Activated T-cell treated with anti-CD3 and anti-CD28 coated beads, Interleukin-2, amount 50 U/mL, for 24 hours (primary cell): ENCODE measurements at regions not wholly inside any gene's neighbourhood (a gene's known extent, or its start where the extent isn't known, plus 50 kb on each side); places are given as distances from the start of the nearest gene placed in this dataset.

Experiments
- DNase-seq: peaks from one replicate; pipeline ENCODE4 v3.0.0-alpha.2; 2020
- H3K27ac Mint-ChIP-seq: 2 replicates; pipeline ENCODE4 v1.8.0; 2020; ENCODE audit warnings: mild to moderate bottlenecking, mixed read lengths
- H3K27me3 Mint-ChIP-seq: 2 replicates; pipeline ENCODE4 v1.8.0; 2020; ENCODE audit warnings: mixed read lengths
- H3K36me3 Mint-ChIP-seq: 2 replicates; pipeline ENCODE4 v1.8.0; 2020; ENCODE audit warnings: low read depth, mixed read lengths
- H3K4me1 Mint-ChIP-seq: 2 replicates; pipeline ENCODE4 v1.8.0; 2020; ENCODE audit warnings: low read depth, mixed read lengths
- H3K4me3 Mint-ChIP-seq: 2 replicates; pipeline ENCODE4 v1.8.0; 2020; ENCODE audit warnings: mild to moderate bottlenecking, moderate library complexity, mixed read lengths
- H3K9me3 Mint-ChIP-seq: 2 replicates; pipeline ENCODE4 v1.8.0; 2020; ENCODE audit warnings: mixed read lengths

DNA sequence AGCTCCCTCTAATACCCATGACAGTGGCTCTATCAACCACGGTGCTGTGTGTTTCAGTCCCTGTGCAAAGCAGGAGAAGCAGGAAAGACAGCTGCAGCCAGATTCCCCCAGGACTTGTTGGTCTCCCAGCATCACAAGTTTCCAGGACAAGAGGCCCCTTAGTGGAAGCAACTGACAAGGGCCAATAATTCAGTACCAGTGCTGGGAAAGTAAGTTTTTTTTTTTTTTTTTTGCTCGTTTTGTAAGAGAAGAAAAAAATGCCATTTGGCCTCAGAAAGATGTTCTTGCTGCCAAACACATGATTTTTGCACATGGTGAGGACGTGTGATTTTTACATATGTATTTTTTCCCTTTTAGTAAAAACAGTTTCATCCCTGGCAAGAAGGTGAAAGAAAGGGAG is 284.2 kb upstream of the ZMIZ1 start:
- Mint-ChIP-seq H3K36me3 (no peaks in the 10 kb centered on the region), H3K27me3 (peaks cover 8% of the 10 kb centered on the region), H3K4me3 (no peak overlapping the region), H3K9me3 (no peaks in the 10 kb centered on the region), H3K27ac (no peak overlapping the region), H3K4me1 (no peaks in the 10 kb centered on the region)
- no peak for DNase-seq

DNA sequence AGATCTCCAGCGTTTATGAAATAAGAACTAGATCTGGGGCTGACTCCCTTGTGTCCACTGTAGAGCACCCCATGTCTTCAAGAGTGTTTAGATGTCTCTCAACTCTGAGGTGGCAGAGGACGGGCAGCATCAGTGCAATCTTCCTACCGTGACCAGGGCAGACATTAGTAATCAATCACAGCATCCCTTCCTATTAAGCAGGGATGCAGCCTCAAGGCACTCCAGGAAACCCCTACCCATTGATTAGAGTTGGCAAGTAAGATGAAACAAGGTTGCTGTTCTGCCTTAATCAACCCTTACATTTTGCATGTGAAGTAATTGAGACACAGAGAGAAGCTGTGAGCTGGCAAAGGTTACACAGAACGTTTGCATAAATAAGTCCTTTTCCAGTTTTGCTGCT is 283.7 kb upstream of the ZMIZ1 start:
- Mint-ChIP-seq H3K27ac (no peak overlapping the region), H3K36me3 (no peaks in the 10 kb centered on the region), H3K4me1 (no peaks in the 10 kb centered on the region), H3K27me3 (peaks cover 10% of the 10 kb centered on the region), H3K9me3 (no peaks in the 10 kb centered on the region), H3K4me3 (no peak overlapping the region)
- no peak for DNase-seq

DNA sequence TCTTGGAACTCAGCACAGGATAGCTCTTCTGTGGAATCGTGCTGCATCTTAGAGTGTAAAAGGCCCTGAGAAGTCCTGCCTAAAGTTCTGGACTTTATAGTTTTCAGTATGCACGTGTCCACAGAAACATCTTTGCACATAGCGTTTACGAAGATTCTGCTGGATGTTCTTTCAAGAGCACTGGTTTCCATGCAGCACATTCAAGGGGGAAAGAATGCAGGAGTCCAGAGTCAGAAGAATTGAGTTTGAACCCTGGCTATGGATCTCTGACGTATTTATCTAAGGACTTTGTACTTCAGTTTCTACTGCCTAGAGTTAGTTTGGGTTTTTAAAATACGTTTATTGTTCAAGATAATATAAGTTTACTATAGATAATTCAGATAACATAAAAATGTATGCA is 282.8 kb upstream of the ZMIZ1 start:
- Mint-ChIP-seq H3K36me3 (no peaks in the 10 kb centered on the region), H3K27ac (no peak overlapping the region), H3K27me3 (peaks cover 12% of the 10 kb centered on the region), H3K4me1 (no peaks in the 10 kb centered on the region), H3K4me3 (no peak overlapping the region), H3K9me3 (no peaks in the 10 kb centered on the region)
- no peak for DNase-seq

DNA sequence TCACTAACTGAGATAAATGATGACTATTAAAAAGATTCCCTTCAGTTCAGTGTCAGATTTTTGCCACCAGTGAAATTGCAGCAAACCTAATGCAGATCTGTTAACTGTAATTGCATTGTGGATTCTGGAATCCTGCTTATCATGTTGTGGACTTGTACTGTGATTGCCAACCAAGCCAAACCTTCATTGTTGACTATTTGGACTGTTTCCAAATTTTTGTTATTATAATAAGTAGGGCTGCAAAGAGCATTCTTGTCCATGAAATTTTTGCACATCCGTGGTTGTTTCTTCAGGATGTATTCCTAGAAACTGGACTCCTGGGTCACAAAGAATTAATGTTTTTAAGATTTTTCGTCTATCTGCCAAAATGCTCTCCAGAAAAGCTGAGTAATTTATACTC is 281.6 kb upstream of the ZMIZ1 start:
- H3K27me3 Mint-ChIP-seq, result peaks cover 16% of the 10 kb centered on the region
- no peaks in the 10 kb centered on the region for H3K36me3 Mint-ChIP-seq
- DNase-seq, result no peak
- no peaks in the 10 kb centered on the region for H3K9me3 Mint-ChIP-seq
- no peaks in the 10 kb centered on the region for H3K4me1 Mint-ChIP-seq
- no peak overlapping the region for H3K4me3 Mint-ChIP-seq
- no peak overlapping the region for H3K27ac Mint-ChIP-seq

DNA sequence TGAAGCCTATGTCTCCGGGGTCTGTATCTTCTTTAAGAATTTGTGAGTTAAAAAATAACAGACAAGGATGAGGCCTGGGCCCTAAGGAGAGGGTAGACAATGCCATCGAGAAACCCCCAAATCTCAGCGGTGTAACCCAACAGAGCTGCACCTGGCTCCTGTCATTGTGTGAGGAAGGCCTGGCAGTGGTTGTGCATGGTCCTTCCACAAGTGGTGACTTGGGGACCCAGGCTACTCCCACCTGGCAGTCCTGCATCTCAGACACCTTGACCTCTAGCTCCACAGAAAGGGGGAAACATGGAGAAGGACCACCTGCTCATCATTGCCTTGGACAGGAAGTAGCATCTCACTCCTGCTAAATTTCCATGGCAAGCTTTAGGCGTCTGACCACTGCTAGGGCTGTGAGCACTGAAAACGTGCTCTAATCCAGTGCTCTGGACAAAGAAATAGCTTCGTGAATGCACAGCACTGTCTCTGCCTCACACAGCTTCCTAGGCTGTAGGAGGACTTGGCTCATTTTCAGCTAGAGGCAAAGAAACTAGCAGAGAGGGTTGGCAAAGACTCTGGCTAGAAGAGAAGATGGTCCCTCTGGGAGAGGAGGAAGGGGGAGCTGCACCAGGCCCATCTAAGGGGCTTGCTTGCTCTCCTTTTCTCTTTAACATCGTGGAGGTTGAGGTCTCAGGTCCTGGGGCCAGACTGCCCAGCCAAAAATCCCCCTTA is 273.9 kb upstream of the ZMIZ1 start:
- H3K27me3 Mint-ChIP-seq, result peaks cover 10% of the 10 kb centered on the region
- DNase-seq, result no peak
- H3K36me3 Mint-ChIP-seq, result no peaks in the 10 kb centered on the region
- no peak overlapping the region for H3K4me3 Mint-ChIP-seq
- no peak overlapping the region for H3K27ac Mint-ChIP-seq
- H3K4me1 Mint-ChIP-seq, result no peaks in the 10 kb centered on the region
- H3K9me3 Mint-ChIP-seq, result no peaks in the 10 kb centered on the region

DNA sequence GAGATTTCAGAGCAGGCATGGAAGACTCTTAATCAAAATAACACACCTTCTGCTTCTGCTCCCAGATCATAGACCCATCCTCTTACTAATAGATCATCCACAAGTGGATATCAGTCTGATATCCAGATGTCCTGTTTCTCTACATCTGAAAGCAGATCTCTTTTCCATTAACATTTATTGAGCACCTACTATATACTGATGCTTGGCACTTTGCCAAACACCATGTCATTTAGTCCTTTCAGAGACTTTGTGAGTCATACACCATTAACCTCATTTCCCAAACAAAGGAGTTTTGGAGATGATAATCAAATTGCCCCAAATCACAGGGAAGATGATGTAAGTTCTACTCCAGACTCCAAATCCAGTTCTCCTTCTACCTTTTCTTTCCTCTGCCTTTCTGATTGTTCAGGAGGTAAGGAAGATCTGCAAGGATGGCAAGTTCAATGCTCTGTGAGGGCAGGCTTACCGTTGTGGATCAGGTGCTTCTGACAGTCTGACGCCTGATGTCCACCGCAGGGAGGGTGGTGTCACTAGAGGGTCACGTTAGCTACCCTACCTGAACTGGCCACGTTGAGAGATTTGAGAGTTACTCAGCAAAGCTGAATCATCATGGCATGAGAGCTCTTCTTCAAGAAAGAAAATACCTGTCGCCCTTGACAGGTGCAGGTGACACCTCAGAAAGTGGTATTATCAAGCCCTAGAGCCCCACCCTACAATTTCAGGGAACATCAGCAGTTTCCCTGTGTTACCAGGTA is 269.6 kb upstream of the ZMIZ1 start:
- Mint-ChIP-seq H3K27ac (no peak overlapping the region), H3K4me3 (no peak overlapping the region), H3K9me3 (no peaks in the 10 kb centered on the region), H3K4me1 (no peaks in the 10 kb centered on the region), H3K27me3 (peaks cover 5% of the 10 kb centered on the region), H3K36me3 (no peaks in the 10 kb centered on the region)
- no peak for DNase-seq

DNA sequence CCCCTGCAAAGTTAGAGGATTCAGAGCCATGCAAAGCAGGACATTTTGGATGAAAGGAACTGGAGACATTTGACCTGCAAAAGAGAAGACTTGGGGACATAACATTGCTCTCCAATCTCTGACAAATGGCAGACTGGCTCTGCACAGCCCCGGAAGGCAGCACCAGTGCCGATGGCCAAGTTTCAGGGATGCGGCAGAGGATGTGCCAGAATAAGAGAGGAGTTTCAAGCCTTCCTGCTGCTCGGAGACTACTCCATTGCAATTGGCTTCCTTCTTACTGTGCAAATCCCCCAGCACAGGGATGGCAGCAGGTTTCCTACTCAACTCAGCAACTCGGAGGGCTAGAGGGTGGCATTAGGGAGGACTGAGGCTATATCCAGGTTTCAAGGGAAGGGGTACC is 268.8 kb upstream of the ZMIZ1 start:
- H3K9me3 Mint-ChIP-seq, result no peaks in the 10 kb centered on the region
- H3K27me3 Mint-ChIP-seq, result peaks cover 5% of the 10 kb centered on the region
- no peak overlapping the region for H3K27ac Mint-ChIP-seq
- no peaks in the 10 kb centered on the region for H3K4me1 Mint-ChIP-seq
- H3K4me3 Mint-ChIP-seq, result no peak overlapping the region
- no peak for DNase-seq
- H3K36me3 Mint-ChIP-seq, result no peaks in the 10 kb centered on the region

DNA sequence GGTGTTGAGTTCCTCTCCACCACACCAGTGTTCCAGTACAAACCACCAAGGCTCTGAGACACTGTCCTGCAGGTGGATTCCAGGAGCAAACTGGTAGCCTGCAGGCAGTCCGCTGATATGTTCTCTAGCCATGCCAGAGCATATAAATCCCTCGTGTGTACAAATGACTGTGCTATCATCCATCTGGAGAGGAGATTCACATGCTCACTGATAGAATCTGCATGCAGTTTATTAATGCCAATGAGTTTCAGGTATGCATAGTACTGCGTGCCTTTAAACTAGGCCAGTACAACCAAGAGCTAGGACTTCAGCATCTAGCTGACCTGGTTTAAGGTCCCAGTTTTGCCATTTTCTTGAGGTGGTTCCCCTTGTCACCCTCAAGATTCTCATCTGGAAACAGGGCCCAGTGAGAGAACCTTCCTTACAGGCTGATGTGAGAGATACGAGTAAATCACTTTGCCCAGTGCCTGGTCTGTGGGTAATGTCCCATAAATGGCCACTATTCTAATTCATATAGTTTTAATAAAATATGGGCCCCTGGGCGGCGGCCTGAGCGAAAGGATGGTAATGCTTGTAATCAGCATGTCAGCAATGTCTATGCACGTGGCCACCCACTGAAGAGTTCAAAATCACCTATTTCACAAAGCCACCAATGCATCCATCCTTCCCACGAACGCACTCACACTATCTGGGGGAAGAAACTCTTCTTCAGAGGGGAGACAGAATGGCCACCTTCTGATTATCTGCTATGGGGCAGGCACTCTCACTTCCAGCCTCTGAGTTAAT is 268.0 kb upstream of the ZMIZ1 start:
- no peak for DNase-seq
- Mint-ChIP-seq H3K27ac (no peak overlapping the region), H3K4me1 (no peaks in the 10 kb centered on the region), H3K9me3 (no peaks in the 10 kb centered on the region), H3K4me3 (no peak overlapping the region), H3K36me3 (no peaks in the 10 kb centered on the region), H3K27me3 (peaks cover 5% of the 10 kb centered on the region)

DNA sequence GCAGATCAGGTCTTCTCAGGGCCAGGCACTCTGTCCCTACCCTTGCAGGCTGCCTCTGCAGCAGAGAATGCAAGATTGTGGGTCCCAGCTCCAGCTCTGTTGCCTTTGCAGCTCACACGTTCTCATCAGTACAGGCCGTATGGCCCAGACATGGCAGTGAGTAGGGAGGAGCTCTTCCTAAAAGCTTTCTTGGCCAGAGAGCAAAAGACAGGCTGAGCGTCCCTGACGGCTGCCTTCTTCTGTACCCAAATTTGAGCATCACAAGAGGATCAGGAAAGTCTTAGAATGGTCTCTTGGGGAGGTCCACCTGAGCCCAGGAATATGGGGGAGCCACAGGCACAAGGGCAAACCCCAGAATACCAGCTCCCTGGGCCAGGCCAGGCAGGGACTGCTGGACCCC is 266.3 kb upstream of the ZMIZ1 start:
- H3K27me3 Mint-ChIP-seq, result peaks cover 5% of the 10 kb centered on the region
- H3K4me3 Mint-ChIP-seq, result no peak overlapping the region
- no peaks in the 10 kb centered on the region for H3K4me1 Mint-ChIP-seq
- H3K27ac Mint-ChIP-seq, result no peak overlapping the region
- H3K9me3 Mint-ChIP-seq, result no peaks in the 10 kb centered on the region
- H3K36me3 Mint-ChIP-seq, result no peaks in the 10 kb centered on the region
- no peak for DNase-seq

DNA sequence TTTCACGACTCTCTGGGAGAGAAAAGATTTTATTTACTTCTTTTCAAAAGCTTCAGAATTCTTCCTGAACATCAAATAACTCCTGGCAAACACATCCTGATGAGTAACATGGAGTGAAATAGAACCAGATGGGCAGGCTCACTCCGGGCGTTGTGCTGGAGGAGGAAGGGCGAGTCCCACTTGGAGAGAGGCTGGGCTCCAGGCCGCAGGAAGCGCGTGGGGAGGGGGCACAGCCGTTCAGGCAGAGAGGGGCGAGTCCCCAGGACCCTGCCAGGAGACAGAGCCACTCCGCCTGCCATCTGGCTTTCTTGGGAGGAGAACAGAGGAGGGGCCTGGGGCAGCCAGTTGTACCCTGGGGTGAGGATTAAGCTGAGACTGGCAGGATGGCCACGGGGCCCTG is 265.9 kb upstream of the ZMIZ1 start:
- H3K4me1 Mint-ChIP-seq, result no peaks in the 10 kb centered on the region
- H3K27ac Mint-ChIP-seq, result no peak overlapping the region
- no peak overlapping the region for H3K4me3 Mint-ChIP-seq
- no peaks in the 10 kb centered on the region for H3K36me3 Mint-ChIP-seq
- H3K27me3 Mint-ChIP-seq, result peaks cover 5% of the 10 kb centered on the region
- no peaks in the 10 kb centered on the region for H3K9me3 Mint-ChIP-seq
- DNase-seq, result no peak

DNA sequence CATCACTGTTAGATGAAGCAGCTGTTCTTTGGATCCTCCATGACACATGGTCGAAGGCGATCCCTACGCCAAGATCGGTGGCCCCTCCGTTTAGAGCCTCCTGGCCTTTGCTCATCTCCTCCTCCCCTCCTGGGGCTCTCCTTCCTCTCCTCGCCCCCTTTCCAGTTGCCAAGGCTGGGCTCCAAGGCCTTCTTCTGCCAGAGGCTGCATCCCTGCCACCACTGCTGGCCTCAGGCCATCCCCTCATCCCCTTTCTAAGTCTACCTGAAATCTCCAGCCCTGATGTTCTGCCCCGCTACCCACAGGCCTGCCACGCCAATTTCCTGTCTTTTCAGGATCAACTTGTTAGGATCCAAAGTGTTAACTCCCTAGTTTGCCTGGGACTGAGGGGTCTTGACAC is 265.1 kb upstream of the ZMIZ1 start:
- H3K9me3 Mint-ChIP-seq, result no peaks in the 10 kb centered on the region
- no peak for DNase-seq
- no peaks in the 10 kb centered on the region for H3K4me1 Mint-ChIP-seq
- no peak overlapping the region for H3K27ac Mint-ChIP-seq
- peaks cover 5% of the 10 kb centered on the region for H3K27me3 Mint-ChIP-seq
- H3K4me3 Mint-ChIP-seq, result no peak overlapping the region
- no peaks in the 10 kb centered on the region for H3K36me3 Mint-ChIP-seq

DNA sequence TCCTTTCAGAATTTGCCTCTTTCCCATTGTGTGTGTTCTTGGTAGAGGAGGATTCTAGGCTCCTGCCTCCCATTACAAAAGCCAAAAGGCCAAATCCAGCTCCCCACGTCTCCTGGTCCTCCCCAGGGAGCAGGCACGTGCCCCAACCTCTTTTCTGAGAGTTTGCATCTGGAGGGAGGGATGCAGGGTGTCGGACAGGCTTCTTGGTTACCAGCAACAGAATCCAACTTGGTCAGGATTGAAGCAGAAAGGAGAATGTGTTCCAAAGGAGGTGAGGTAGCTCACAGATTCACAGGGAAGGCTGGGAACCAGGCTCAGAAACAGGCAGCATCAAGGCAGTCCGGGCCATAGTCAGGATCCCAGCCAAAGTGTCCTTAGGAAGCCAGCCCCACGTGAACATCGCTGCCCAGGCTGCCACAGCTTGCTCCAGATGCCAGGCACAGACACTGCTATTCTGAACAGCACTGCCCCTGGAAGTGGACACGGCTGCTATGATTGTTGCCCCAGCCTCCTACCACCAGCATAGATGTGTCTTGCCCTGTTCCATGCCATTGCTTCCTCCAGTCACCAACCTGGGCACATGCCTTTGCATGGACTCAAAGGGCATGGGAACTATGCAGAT is 264.2 kb upstream of the ZMIZ1 start:
- Mint-ChIP-seq H3K4me1 (no peaks in the 10 kb centered on the region), H3K27me3 (peaks cover 5% of the 10 kb centered on the region), H3K36me3 (no peaks in the 10 kb centered on the region), H3K9me3 (no peaks in the 10 kb centered on the region), H3K4me3 (no peak overlapping the region), H3K27ac (no peak overlapping the region)
- no peak for DNase-seq

DNA sequence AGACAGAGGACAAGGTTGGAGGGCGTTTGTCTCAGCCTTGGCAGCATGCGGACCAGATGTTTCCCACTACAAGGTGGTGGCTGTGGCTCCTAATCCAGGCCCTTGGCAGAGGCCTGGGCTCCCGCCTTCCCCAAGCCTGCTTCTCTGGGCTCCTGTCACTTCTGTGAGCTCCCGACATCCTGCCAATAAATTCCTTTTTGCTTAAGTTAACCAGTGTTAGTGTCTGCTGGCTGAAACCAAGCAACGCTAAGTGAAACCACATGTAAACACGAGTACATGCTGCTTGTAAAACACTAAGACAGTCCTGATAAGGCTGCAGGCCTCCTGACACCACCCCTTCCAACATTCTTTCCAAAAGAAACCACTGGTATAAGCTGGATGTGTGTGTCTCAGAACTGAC is 263.6 kb upstream of the ZMIZ1 start:
- Mint-ChIP-seq H3K27me3 (peaks cover 5% of the 10 kb centered on the region), H3K27ac (no peak overlapping the region), H3K9me3 (no peaks in the 10 kb centered on the region), H3K4me3 (no peak overlapping the region), H3K36me3 (no peaks in the 10 kb centered on the region), H3K4me1 (no peaks in the 10 kb centered on the region)
- DNase-seq, result no peak

DNA sequence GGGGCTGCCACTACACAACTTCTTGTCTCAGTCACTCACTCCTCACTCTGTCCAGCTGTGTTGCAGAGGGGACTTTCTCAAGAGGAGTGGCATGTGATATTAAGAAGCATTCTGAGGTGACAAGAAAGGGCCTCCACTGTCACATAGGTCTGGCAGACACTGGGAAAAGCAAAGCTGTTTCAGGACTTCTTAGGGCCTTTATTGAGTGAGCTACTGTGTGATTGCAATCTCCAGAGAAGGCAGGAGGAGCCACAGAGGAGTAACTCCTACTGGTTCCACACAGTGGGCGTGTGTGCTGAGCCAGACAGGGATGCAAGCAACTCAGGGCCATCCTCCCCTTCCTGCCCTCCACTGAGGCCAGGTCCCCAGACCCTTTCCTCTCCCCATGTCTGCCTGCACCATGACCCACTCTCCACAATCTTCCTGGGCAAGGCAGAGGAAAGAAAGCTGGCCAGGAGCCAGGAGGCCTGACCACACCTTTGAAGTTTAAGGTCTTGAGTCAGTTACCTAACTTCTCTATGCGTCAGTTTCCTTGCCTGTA is 262.0 kb upstream of the ZMIZ1 start:
- H3K27me3 Mint-ChIP-seq, result peaks cover 4% of the 10 kb centered on the region
- H3K4me3 Mint-ChIP-seq, result no peak overlapping the region
- no peak for DNase-seq
- H3K27ac Mint-ChIP-seq, result no peak overlapping the region
- no peaks in the 10 kb centered on the region for H3K9me3 Mint-ChIP-seq
- no peaks in the 10 kb centered on the region for H3K36me3 Mint-ChIP-seq
- no peaks in the 10 kb centered on the region for H3K4me1 Mint-ChIP-seq
